Osteocyte (in vitro differentiated cells): ENCODE measurements at regions not wholly inside any gene's neighbourhood (a gene's known extent, or its start where the extent isn't known, plus 50 kb on each side); places are given as distances from the start of the nearest gene placed in this dataset.
"Not testable (repeated sequence)": the region's sequence is repeated elsewhere in the genome, so short reads cannot be mapped to it uniquely, and the experiment has no call there.

Experiments used
- DNase-seq: peaks from one replicate; pipeline ENCODE4 v3.0.0; 2021; ENCODE audit warnings: mixed read lengths; ENCODE audit not compliant: unreplicated experiment; ENCODE audit errors: extremely low spot score
- H3K27ac Mint-ChIP-seq: one replicate; pipeline ENCODE4 v1.8.0; 2021; ENCODE audit warnings: mild to moderate bottlenecking, mixed read lengths; ENCODE audit not compliant: unreplicated experiment
- H3K27me3 Mint-ChIP-seq: one replicate; pipeline ENCODE4 v1.8.0; 2021; ENCODE audit warnings: mixed read lengths; ENCODE audit not compliant: unreplicated experiment
- H3K36me3 Mint-ChIP-seq: one replicate; pipeline ENCODE4 v1.8.0; 2021; ENCODE audit warnings: mixed read lengths; ENCODE audit not compliant: unreplicated experiment
- H3K4me1 Mint-ChIP-seq: one replicate; pipeline ENCODE4 v1.8.0; 2021; ENCODE audit warnings: mixed read lengths; ENCODE audit not compliant: unreplicated experiment
- H3K4me3 Mint-ChIP-seq: one replicate; pipeline ENCODE4 v1.8.0; 2021; ENCODE audit warnings: mild to moderate bottlenecking, moderate library complexity, mixed read lengths; ENCODE audit not compliant: unreplicated experiment
- H3K9me3 Mint-ChIP-seq: one replicate; pipeline ENCODE4 v1.8.0; 2021; ENCODE audit warnings: mixed read lengths; ENCODE audit not compliant: unreplicated experiment
- TF ChIP-seq, protein P1 (sequence below): fragments of 200-600 bp; sonication (generic); IDR thresholded peaks from 2 replicates; pipeline ENCODE4 v1.5.0; 2021; ENCODE audit warnings: antibody characterized with exemption, mild to moderate bottlenecking, moderate library complexity

DNA sequence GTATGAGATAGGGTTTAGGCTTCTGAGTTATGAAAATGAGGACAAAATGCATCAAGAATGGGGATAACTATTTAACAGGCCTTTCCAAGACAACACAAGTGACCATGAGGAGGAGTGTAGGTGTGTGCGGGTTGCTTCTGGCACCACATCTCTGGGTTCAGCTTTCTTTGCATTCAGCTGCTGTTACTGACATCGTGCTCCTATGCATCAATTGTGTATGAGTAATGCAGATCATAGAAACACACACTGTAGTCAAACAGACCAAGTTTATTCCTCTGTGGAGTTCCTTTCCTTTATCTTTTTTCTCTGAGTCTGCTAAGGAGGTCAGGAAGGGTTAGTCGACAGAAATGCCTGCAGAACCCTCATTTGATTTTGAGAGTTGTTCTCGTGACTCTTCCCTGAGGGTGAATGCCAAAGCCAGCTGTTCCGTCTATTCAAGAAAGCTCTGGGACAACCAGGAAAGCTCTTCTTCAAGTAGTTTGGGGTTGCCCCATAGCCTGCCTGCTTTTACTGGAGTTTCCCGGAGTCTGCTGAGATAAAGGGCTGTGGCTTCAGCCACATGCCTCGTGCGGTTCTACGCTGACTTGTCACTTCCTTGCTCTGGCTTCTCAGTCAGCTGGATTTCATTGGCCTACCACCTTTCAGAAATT lies 136.7 kb upstream of the TLE3 start:
- Mint-ChIP-seq H3K27ac (no peak overlapping the region), H3K4me3 (no peak overlapping the region)

DNA sequence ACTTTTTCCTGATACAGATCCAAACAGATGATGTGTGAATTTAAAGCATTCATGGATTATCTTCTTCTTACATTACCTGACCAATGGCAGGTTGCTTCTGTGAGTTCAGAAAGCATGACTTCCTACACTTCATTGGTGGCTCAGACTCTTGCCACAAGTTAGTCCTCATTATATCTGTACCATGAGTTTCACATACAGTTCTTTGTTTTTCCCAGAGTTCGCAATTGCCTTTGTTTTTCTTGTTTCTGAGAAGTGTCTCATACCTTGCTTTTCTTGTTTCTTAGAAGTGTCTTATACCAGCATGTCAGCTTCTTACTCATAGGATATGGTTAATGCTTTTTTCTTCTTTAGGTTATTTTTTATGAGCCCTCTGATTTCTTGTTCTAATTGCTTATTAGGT lies 133.8 kb upstream of the TLE3 start:
- no peak overlapping the region for H3K27ac Mint-ChIP-seq
- no peak for DNase-seq
- H3K4me1 Mint-ChIP-seq, result peaks cover 5% of the 10 kb centered on the region
- H3K36me3 Mint-ChIP-seq, result peaks cover 2% of the 10 kb centered on the region
- peaks cover 22% of the 10 kb centered on the region for H3K9me3 Mint-ChIP-seq
- H3K4me3 Mint-ChIP-seq, result no peak overlapping the region
- H3K27me3 Mint-ChIP-seq, result peaks cover 41% of the 10 kb centered on the region
- TF ChIP-seq, protein P1, sequence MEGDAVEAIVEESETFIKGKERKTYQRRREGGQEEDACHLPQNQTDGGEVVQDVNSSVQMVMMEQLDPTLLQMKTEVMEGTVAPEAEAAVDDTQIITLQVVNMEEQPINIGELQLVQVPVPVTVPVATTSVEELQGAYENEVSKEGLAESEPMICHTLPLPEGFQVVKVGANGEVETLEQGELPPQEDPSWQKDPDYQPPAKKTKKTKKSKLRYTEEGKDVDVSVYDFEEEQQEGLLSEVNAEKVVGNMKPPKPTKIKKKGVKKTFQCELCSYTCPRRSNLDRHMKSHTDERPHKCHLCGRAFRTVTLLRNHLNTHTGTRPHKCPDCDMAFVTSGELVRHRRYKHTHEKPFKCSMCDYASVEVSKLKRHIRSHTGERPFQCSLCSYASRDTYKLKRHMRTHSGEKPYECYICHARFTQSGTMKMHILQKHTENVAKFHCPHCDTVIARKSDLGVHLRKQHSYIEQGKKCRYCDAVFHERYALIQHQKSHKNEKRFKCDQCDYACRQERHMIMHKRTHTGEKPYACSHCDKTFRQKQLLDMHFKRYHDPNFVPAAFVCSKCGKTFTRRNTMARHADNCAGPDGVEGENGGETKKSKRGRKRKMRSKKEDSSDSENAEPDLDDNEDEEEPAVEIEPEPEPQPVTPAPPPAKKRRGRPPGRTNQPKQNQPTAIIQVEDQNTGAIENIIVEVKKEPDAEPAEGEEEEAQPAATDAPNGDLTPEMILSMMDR, result no peak

More for the DNA sequence above, 136.7 kb upstream of the TLE3 start:
- Mint-ChIP-seq H3K27me3 (peaks cover 66% of the 10 kb centered on the region), H3K9me3 (peaks cover 19% of the 10 kb centered on the region), H3K4me1 (peaks cover 5% of the 10 kb centered on the region), H3K36me3 (peaks cover 3% of the 10 kb centered on the region)
- TF ChIP-seq, protein P1, result no peak
- no peak for DNase-seq

DNA sequence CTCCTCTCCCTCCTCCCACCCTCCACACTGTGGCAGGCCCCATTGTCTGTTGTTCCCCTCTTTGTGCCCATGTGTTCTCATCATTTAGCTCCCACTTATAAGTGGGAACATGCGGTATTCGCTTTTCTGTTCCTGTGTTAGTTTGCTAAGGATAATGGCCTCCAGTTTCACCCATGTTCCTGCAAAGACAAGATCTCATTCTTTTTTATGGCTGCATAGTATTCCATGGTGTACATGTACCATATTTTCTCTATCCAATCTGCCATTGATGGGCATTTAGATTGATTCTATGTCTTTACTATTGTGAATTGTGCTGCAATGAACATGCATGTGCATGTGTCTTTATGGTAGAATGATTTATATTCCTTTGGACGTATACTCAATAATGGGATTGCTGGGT lies 130.2 kb upstream of the TLE3 start:
- not testable (repeated sequence) for DNase-seq, H3K27ac Mint-ChIP-seq, H3K4me3 Mint-ChIP-seq, H3K36me3 Mint-ChIP-seq, H3K4me1 Mint-ChIP-seq
- Mint-ChIP-seq H3K27me3 (peaks cover 52% of the 10 kb centered on the region), H3K9me3 (peaks cover 22% of the 10 kb centered on the region)

DNA sequence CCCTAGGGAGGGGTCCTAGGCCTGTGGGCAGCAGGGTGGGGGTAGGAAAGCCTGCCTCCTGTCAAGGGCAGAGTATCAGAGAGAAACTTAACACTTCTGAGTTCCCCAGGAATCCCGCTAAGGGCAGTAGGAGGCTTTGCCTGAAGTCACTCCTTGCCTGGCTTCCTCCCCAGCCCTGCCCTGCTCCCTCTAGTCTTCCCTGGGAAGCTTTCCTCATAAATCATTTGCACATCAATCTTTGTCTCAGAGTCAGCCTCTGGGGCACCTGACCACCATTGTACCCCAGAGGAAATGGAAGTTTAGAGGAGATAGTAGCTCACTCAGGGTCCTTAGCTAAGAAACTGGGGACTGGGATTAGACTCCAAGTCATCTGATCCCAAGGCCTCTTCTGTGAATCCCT lies 129.4 kb upstream of the TLE3 start:
- no peak overlapping the region for H3K4me3 Mint-ChIP-seq
- peaks cover 51% of the 10 kb centered on the region for H3K27me3 Mint-ChIP-seq

DNA sequence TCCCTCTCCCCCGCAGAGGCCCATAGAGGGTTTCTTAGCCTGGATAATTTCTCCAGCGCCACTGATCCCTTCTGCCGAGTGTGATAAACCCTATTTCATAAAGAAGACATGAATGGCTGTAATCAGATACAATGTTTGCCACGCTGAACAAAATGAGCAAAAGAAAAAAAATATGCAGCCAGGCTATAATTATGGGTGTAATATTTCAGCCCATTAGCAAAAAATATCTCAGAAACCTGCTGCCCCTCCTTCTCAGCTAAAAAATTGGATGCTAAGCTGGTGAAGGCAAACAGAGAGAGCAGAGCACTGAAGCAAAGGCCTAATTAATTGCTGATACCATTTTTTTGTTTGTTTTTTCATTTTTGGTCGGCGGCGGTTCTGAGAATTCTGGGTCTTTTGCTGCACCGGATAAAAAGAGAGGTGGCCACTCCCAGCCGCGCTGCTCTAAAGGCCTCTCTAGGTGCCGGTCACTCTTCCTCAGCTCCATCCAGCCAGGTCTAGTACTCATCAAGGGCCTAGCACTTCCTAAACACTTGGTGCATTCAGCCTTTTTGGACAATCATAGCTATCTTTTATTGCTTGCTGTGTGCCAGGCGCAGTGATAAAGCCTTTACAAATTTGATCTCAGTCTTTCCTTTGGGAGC lies 128.7 kb upstream of the TLE3 start:
- Mint-ChIP-seq H3K4me3 (no peak overlapping the region), H3K27me3 (peaks cover 52% of the 10 kb centered on the region), H3K27ac (no peak overlapping the region), H3K4me1 (peaks cover 2% of the 10 kb centered on the region), H3K9me3 (peaks cover 12% of the 10 kb centered on the region), H3K36me3 (no peaks in the 10 kb centered on the region)
- TF ChIP-seq, protein P1, result no peak
- no peak for DNase-seq

More for the DNA sequence above, 129.4 kb upstream of the TLE3 start:
- TF ChIP-seq, protein P1, result no peak
- peaks cover 19% of the 10 kb centered on the region for H3K9me3 Mint-ChIP-seq
- H3K27ac Mint-ChIP-seq, result no peak overlapping the region
- no peaks in the 10 kb centered on the region for H3K36me3 Mint-ChIP-seq
- H3K4me1 Mint-ChIP-seq, result peaks cover 2% of the 10 kb centered on the region
- DNase-seq, result no peak
